Heart left ventricle (tissue), 16 donors: ENCODE measurements at regions not wholly inside any gene's neighbourhood (a gene's known extent, or its start where the extent isn't known, plus 50 kb on each side); places are given as distances from the start of the nearest gene placed in this dataset.

ENCODE experiments used
- ATAC-seq, 4 donors: fragments of 200-7000 bp; cut with Tn5 transposase; one replicate each; pipeline ENCODE4 v1.9.1; 2020 to 2022; ENCODE audit warnings: moderate library complexity in 4 of 4, mild to moderate bottlenecking in 3 of 4, moderate number of reproducible peaks in 1 of 4
- DNase-seq, 5 donors: peaks; one replicate each; pipeline ENCODE4 v3.0.0-alpha.2; 2020
- H3K27ac ChIP-seq, 12 donors: fragments of 200-600 bp; sonication (generic) in 4 of 12; one replicate each; pipeline versions ENCODE4 v1.5.0 to v1.8.0; 2016 to 2022; ENCODE audit warnings: mild to moderate bottlenecking in 2 of 12
- H3K27me3 ChIP-seq, 9 donors: fragments of 200-600 bp; sonication (generic) in 2 of 9; one replicate each; pipeline versions ENCODE4 v1.5.1 to v1.8.0; 2016 to 2022; ENCODE audit warnings: mild to moderate bottlenecking in 3 of 9
- H3K36me3 ChIP-seq, 9 donors: fragments of 200-600 bp; sonication (generic) in 2 of 9; one replicate each; pipeline versions ENCODE4 v1.5.0 to v1.8.0; 2018 to 2022; ENCODE audit warnings: mild to moderate bottlenecking in 2 of 9
- H3K4me1 ChIP-seq, 12 donors: fragments of 200-600 bp; sonication (generic) in 4 of 12; one replicate each; pipeline versions ENCODE4 v1.5.0 to v1.8.0; 2016 to 2022; ENCODE audit warnings: mild to moderate bottlenecking in 3 of 12
- H3K4me3 ChIP-seq, 12 donors: fragments of 200-600 bp; sonication (generic) in 4 of 12; one replicate each; pipeline versions ENCODE4 v1.5.0 to v1.8.0; 2017 to 2022; ENCODE audit warnings: mild to moderate bottlenecking in 9 of 12, moderate library complexity in 4 of 12
- H3K9me3 ChIP-seq, 12 donors: fragments of 200-600 bp; sonication (generic) in 4 of 12; one replicate each; pipeline versions ENCODE4 v1.5.0 to v1.8.0; 2016 to 2022; ENCODE audit warnings: mild to moderate bottlenecking in 1 of 12
- CTCF ChIP-seq, 12 donors: fragments of 200-600 bp; sonication (generic) in 4 of 12; IDR thresholded peaks; one replicate each; pipeline versions ENCODE4 v1.5.0 to v1.8.0; 2018 to 2022; ENCODE audit warnings: antibody characterized with exemption in 12 of 12, mild to moderate bottlenecking in 5 of 12
- POLR2A ChIP-seq, 2 donors: fragments of 450-650 bp; IDR thresholded peaks; one replicate each; pipeline ENCODE4 v1.6.1; 2017; ENCODE audit warnings: antibody characterized with exemption in 2 of 2, mild to moderate bottlenecking in 2 of 2, moderate library complexity in 2 of 2
- WGBS, 4 donors: extraction: QIAGEN DNeasy Blood & Tissue Kit in 2 of 4; methylation state at CpG; one replicate each; pipeline versions ENCODE4 v1.1.5 to v1.1.7; 2013 to 2018; 5-methylcytosine and 5-hydroxymethylcytosine counted together
- intact Hi-C, 10 donors: fragments of 100-400 bp; cut with DNase I; formaldehyde crosslinking; loops; one replicate each; pipeline versions ENCODE4 v1.11.1 to v1.14.2; 2022
- donor health status: ischemic (EF 13 %, LVEDD 7.1; RV severe dilation, severe dysfunction).
- donor health status: healthy with polysubstance abuse.
- donor health status: DM: no; HTN: yes; CAD: no.
- donor health status: DM: no; HTN: no; CAD: no.
- donor health status: ischemic (EF 25% LVEDD 6.9; RV normal size, moderate dysfunction).
- donor health status: ischemic (EF 25% LVEDD 5.7; RV mildly dilated, moderate dysfunction).
- donor health status: healthy.
- donor health status: DM: yes; HTN: yes; CAD: no.
- donor health status: ischemic (EF 35%, LVEDD 5.7; RV mildly dilated, moderate dysfunction).
- donor health status: nonischemic (EF 11% LVEDD 7.7; RV severe dilation, severe dysfunction).
- donor health status: DM: yes; HTN: yes; CAD: no.
- donor health status: PGD.
- donor health status: ischemic (EF 29% LVEDD 5.4; RV normal size, mild dysfunction).
- donor health status: nonischemic (EF 23%, LVEDD 6.1; RV moderate dilation, normal function).

- 85 to 91% (median 87%) methylated on average over 3 of the region's 3 CpGs for WGBS, 4 donors
- H3K4me1 ChIP-seq = peaks cover 0 to 7% (median 0%) of the 10 kb centered on the region in 12 donors
- H3K9me3 ChIP-seq = peaks cover 0 to 3% (median 0%) of the 10 kb centered on the region in 12 donors
- H3K4me3 ChIP-seq = no peak overlapping the region
- intact Hi-C loops = no loop called here
- TF ChIP-seq CTCF (IDR thresholded peaks at IDR 0.05) = no peak
- no peak for TF ChIP-seq POLR2A (IDR thresholded peaks at IDR 0.05)
- no peaks in the 10 kb centered on the region for H3K36me3 ChIP-seq
- DNase-seq (no peak), ATAC-seq (no peak)
- no peak overlapping the region for H3K27ac ChIP-seq
- no peaks in the 10 kb centered on the region for H3K27me3 ChIP-seq
These were observed 474.7 kb downstream of the MED13L start for GRCh38 chr12:115802767-115803166.

GRCh38 chr12:115801871-115802270, 475.6 kb downstream of the MED13L start:
- Histone ChIP-seq H3K36me3 (no peaks in the 10 kb centered on the region), H3K9me3 (peaks cover 0 to 3% (median 0%) of the 10 kb centered on the region in 12 donors), H3K27ac (no peak overlapping the region), H3K27me3 (no peaks in the 10 kb centered on the region), H3K4me1 (peaks cover 0 to 7% (median 0%) of the 10 kb centered on the region in 12 donors), H3K4me3 (no peak overlapping the region)
- DNase-seq (peak in 1 of 5 donors; percentile 29), ATAC-seq (peak in 2 of 4 donors; percentile 29 to 31)
- intact Hi-C loops = no loop called here
- TF ChIP-seq CTCF (IDR thresholded peaks at IDR 0.05) (no peak), POLR2A (IDR thresholded peaks at IDR 0.05) (no peak)
- WGBS, 4 donors = 37 to 45% (median 43%) methylated on average over 3 of the region's 3 CpGs

- ATAC-seq (no peak), DNase-seq (no peak)
- Histone ChIP-seq H3K4me1 (peaks cover 0 to 7% (median 0%) of the 10 kb centered on the region in 12 donors), H3K36me3 (no peaks in the 10 kb centered on the region), H3K4me3 (no peak overlapping the region), H3K27ac (no peak overlapping the region), H3K9me3 (peaks cover 0 to 3% (median 0%) of the 10 kb centered on the region in 12 donors), H3K27me3 (no peaks in the 10 kb centered on the region)
- 90 to 98% (median 92%) methylated on average over 4 of the region's 4 CpGs for WGBS, 4 donors
- TF ChIP-seq POLR2A (IDR thresholded peaks at IDR 0.05) (no peak), CTCF (IDR thresholded peaks at IDR 0.05) (no peak)
- intact Hi-C loops = no loop called here
These were observed 477.9 kb downstream of the MED13L start for GRCh38 chr12:115799610-115800009.

GRCh38 chr12:115798309-115798917, 479.1 kb downstream of the MED13L start:
- ATAC-seq = no peak
- H3K4me1 ChIP-seq = peaks cover 0 to 7% (median 0%) of the 10 kb centered on the region in 12 donors
- no peak overlapping the region for H3K27ac ChIP-seq
- H3K9me3 ChIP-seq = peaks cover 0 to 3% (median 0%) of the 10 kb centered on the region in 12 donors
- intact Hi-C loops = no loop called here
- TF ChIP-seq POLR2A (IDR thresholded peaks at IDR 0.05) (no peak), CTCF (IDR thresholded peaks at IDR 0.05) (no peak)
- no peak overlapping the region for H3K4me3 ChIP-seq
- no peaks in the 10 kb centered on the region for H3K36me3 ChIP-seq
- DNase-seq = no peak
- H3K27me3 ChIP-seq = no peaks in the 10 kb centered on the region
- WGBS, 4 donors = 55 to 91% (median 74%) methylated on average over 4 of the region's 4 CpGs
